OCI-LY1 (cell line): ENCODE measurements at regions not wholly inside any gene's neighbourhood (a gene's known extent, or its start where the extent isn't known, plus 50 kb on each side); places are given as distances from the start of the nearest gene placed in this dataset.

Source experiments
- CTCF ChIP-seq: fragments of 200-600 bp; sonication (generic), shearing (Covaris generic); IDR thresholded peaks from 2 replicates; pipeline ENCODE4 v1.5.1; 2017; ENCODE audit warnings: mild to moderate bottlenecking, antibody characterized with exemption, low read length, moderate library complexity, mixed read lengths
- EZH2 ChIP-seq: fragments of 200-600 bp; sonication (generic), shearing (Covaris generic); IDR thresholded peaks from 2 replicates; pipeline ENCODE4 v1.8.0; 2017; ENCODE audit warnings: borderline replicate concordance, mixed run types, mild to moderate bottlenecking, antibody characterized with exemption, low read length, moderate library complexity, mixed read lengths

GRCh38 chr6:105642708-105643107 is 239.8 kb upstream of the PREP start:
- no peak for TF ChIP-seq CTCF
- no peak for TF ChIP-seq EZH2
